ENCODE measurements at regions not wholly inside any gene's neighbourhood (a gene's known extent, or its start where the extent isn't known, plus 50 kb on each side); places are given as distances from the start of the nearest gene placed in this dataset.
"Not testable (repeated sequence)": the region's sequence is repeated elsewhere in the genome, so short reads cannot be mapped to it uniquely, and the experiment has no call there.

- DNase-seq (ENCODE audit: low read depth): not testable (repeated sequence)
Measured at GRCh38 chr1:99444211-99444927, 180.1 kb downstream of the PLPPR4 start.

GRCh38 chr1:99445071-99445470 is 180.8 kb downstream of the PLPPR4 start:
- DNase-seq (ENCODE audit: low read depth): no peak

- no peak for DNase-seq (ENCODE audit: low read depth)
Measured at GRCh38 chr1:99445486-99445885, 181.2 kb downstream of the PLPPR4 start.

- no peak for DNase-seq (ENCODE audit: low read depth)
Measured at GRCh38 chr1:99447721-99448120, 183.4 kb downstream of the PLPPR4 start.

- no peak for DNase-seq (ENCODE audit: low read depth)
Measured at GRCh38 chr1:99455760-99456159, 190.2 kb upstream of the PALMD start.

- no peak for DNase-seq (ENCODE audit: low read depth)
Measured at GRCh38 chr1:99456536-99456935, 189.4 kb upstream of the PALMD start.

GRCh38 chr1:99457381-99458165 is 188.3 kb upstream of the PALMD start:
- no peak for DNase-seq (ENCODE audit: low read depth)

- DNase-seq (ENCODE audit: low read depth): no peak
Measured at GRCh38 chr1:99461499-99461898, 184.4 kb upstream of the PALMD start.

GRCh38 chr1:99464738-99465137 is 181.2 kb upstream of the PALMD start:
- no peak for DNase-seq (ENCODE audit: low read depth)

- DNase-seq (ENCODE audit: low read depth): no peak
Measured at GRCh38 chr1:99465176-99465900, 180.6 kb upstream of the PALMD start.

- no peak for DNase-seq (ENCODE audit: low read depth)
Measured at GRCh38 chr1:99467645-99468044, 178.3 kb upstream of the PALMD start.

- DNase-seq (ENCODE audit: low read depth): no peak
Measured at GRCh38 chr1:99469550-99469971, 176.4 kb upstream of the PALMD start.

- no peak for DNase-seq (ENCODE audit: low read depth)
Measured at GRCh38 chr1:99472893-99473292, 173.0 kb upstream of the PALMD start.

GRCh38 chr1:99474350-99474893 is 171.5 kb upstream of the PALMD start:
- no peak for DNase-seq (ENCODE audit: low read depth)

GRCh38 chr1:99476058-99476457 is 169.9 kb upstream of the PALMD start:
- no peak for DNase-seq (ENCODE audit: low read depth)

- no peak for DNase-seq (ENCODE audit: low read depth)
Measured at GRCh38 chr1:99481391-99481996, 164.4 kb upstream of the PALMD start.

GRCh38 chr1:99482286-99482685 is 163.6 kb upstream of the PALMD start:
- no peak for DNase-seq (ENCODE audit: low read depth)

GRCh38 chr1:99482750-99483149 is 163.2 kb upstream of the PALMD start:
- DNase-seq (ENCODE audit: low read depth): no peak

- DNase-seq (ENCODE audit: low read depth): no peak
Measured at GRCh38 chr1:99490031-99490430, 155.9 kb upstream of the PALMD start.

- DNase-seq (ENCODE audit: low read depth): no peak
Measured at GRCh38 chr1:99496067-99496466, 149.8 kb upstream of the PALMD start.

- DNase-seq (ENCODE audit: low read depth): no peak
Measured at GRCh38 chr1:99497690-99498089, 148.2 kb upstream of the PALMD start.

- no peak for DNase-seq (ENCODE audit: low read depth)
Measured at GRCh38 chr1:99500541-99500940, 145.4 kb upstream of the PALMD start.

Measured in non-pigmented ciliary epithelial cell (primary cell).